Epithelial cell of prostate (primary cell): ENCODE measurements at regions not wholly inside any gene's neighbourhood (a gene's known extent, or its start where the extent isn't known, plus 50 kb on each side); places are given as distances from the start of the nearest gene placed in this dataset.

Experiments used
- DNase-seq: peaks from one replicate; pipeline ENCODE4 v3.0.0-alpha.2; 2011; ENCODE audit warnings: low read depth, low spot score
- H3K27ac ChIP-seq: fragments of 450-650 bp; 2 replicates; pipeline ENCODE4 v1.5.1; 2017; ENCODE audit warnings: mild to moderate bottlenecking

DNA sequence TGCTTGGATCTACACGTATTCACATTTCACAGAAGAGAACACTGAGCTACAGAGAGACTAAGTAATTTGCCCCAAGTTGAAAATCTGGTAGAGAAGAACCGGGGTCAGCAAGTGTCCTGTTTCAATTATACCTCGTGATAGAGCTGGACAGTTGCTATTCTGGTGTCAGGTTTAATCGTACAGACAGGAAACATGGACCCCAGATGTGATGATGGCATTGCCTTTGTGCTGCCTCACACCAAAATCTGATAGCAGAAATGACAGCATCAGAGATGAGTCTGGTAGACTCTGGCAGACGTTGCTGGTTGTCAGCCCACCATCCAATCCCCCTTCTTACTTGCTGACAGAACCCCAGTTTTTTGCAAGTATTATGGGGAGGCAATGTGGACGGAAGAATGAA lies 112.1 kb upstream of the FOXF1 start:
- H3K27ac ChIP-seq: no peak overlapping the region
- no peak for DNase-seq

DNA sequence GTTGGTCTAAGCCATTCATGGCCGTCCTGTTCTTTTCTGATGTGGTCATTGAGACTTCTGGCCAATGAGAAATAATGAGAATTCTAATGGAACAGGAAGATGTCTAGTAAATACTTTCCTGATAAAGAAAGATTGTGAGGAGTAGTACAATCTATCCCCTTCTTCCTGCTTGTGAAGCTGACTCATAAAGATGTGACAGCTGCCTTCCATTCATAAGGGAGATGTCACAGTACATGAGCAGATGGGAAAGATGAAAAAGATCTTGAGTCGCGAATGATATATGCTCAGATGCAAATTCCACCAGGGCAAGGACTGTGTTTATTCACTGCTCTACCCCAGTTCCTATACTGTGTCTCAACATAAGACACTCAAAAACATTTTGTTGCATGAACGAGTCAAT lies 111.7 kb upstream of the FOXF1 start:
- DNase-seq: no peak
- H3K27ac ChIP-seq: no peak overlapping the region

DNA sequence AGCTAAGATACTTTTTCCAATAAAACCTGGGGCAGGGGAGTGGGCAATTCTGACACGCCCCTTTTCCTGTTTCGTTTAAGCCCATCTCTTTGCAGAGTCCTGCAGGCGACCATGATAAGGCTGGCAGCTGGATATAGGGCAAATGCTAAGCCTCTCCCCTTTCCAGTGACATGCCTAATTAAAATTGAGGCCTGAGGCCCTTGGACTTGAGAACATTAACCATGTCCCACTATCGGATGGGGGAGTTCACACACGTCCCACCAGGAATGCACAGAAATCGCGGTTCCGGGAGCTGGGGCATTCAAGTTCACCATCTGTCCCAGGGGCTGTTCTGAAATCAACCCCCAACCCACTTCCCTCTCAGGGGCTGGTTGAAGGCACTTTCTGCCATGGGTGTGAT lies 109.2 kb upstream of the FOXF1 start:
- DNase-seq: no peak
- H3K27ac ChIP-seq: no peak overlapping the region

DNA sequence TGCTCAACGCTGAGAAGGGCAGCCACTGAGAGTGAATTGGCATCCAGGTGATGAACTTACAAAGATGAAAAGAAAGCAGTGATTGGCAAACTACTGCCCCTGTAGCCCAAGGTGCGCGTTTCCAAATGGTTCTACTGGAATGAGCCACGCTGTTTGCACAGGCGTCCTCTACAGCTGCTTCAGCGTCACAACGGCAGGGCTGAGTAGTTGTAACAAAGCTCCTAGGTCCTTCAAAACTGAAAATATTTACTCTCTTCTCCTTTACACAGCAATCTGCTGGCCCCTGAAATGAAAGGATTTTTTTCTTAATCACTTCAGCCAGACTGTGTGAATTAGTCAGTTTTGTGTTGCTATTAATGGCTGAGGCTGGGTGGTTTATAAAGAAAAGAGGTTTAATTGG lies 107.2 kb upstream of the FOXF1 start:
- DNase-seq: no peak
- no peak overlapping the region for H3K27ac ChIP-seq

DNA sequence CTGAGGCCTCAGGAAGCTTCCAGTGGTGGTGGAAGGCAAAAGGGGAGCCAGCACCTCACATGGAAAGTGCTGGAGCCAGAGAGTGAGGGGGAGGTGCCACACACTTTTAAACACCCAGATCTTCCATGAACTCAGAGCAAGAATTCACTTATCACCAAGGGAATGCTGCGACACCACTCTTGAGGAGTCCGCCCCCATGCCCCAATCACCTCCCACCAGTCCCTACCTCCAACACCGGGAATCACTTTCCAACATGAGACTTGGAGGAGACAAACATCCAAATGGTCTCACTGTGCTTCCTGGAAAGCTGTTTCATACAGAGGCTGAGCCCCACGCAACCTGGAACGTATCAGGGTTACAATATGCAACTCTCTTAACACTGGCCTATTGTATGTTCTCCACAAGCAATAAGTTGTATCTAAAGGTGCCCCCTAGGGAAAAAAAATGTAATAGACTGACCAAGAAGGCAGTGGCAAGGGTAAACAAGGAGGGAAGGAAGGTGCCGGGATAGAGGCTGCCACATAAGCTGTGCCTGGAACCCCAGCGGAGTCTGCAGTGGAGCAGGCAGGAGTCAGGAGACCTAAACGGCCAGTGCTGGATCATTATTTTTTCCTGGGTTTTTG lies 106.7 kb upstream of the FOXF1 start:
- H3K27ac ChIP-seq: no peak overlapping the region
- DNase-seq: no peak

DNA sequence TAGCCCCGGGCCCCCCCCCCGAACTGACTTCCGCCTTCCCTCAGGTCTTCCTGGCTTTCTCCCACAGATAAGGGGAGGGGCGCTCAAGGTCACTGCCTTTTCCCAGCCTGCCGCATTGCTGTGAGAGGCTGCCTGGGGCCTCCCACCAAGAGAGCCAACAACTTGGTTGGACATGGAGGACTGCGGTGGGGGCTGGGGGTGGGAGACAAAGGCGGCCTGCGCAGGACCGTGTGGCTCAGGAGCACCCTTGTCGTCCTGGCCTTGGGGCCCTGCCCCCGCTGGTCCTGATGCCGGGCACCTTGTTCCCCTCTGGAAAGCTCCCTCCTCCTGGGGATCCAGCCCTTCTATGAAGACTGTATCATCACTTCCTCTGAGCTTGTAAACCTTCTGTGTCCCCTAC lies 105.6 kb upstream of the FOXF1 start:
- no peak for DNase-seq
- H3K27ac ChIP-seq: no peak overlapping the region

DNA sequence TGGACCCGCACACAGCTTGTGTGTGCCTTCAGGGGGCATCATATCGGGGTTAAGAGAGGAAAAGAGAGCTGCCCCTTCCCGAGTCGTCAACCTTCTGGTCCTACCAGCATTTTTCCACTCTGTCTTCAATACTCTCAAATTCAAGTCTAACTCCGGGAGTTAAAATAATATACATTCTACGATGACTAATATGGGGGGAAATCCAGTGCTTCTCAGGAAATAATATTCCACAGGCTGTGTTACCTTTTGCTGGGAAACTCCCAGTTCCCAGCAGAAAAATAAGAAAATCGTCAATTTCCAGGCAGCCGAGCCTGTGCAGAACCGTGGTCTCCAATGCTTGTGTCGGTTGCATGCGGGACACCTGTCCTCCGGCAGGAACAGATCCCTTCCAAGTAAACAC lies 105.0 kb upstream of the FOXF1 start:
- no peak overlapping the region for H3K27ac ChIP-seq
- no peak for DNase-seq

DNA sequence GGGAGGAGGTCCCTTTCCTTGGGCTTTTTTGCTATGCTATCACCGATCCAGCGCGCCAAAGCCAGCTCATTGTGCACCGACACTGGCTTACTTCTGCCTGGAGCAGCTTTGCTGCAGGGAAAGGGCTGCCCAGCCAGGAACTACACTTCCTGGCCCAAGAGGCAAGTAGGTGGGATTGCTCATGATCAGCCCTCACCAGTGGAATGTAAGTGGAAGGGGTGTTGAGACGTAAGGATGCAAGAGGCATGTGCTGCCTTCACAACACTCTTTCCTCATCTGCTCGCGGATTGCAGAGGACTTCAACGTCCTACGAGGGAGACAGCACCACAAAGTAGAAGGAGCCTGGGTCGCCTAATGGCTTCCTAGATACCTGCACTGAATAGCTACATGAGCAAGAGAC lies 104.3 kb upstream of the FOXF1 start:
- DNase-seq: no peak
- H3K27ac ChIP-seq: no peak overlapping the region

DNA sequence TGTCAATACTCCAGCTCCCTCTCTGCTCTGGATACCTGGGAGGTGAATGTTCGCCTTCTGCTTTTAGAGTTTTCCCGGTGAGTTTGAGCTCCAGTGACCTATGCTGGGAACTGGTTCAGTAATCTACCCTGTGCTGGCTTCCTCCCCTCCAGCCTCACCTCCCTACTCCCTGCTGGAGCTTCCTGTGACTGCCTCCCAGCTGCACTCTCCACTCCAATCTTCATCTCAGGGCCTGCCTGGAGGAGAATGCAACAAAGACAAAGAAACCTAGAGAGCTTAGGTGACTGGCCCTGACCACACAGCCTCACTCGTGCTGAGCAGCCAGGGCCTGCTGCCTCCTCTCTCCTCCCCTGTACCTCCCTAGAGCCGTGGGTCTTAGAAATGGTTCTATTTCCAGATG lies 101.6 kb upstream of the FOXF1 start:
- no peak overlapping the region for H3K27ac ChIP-seq
- DNase-seq: no peak

DNA sequence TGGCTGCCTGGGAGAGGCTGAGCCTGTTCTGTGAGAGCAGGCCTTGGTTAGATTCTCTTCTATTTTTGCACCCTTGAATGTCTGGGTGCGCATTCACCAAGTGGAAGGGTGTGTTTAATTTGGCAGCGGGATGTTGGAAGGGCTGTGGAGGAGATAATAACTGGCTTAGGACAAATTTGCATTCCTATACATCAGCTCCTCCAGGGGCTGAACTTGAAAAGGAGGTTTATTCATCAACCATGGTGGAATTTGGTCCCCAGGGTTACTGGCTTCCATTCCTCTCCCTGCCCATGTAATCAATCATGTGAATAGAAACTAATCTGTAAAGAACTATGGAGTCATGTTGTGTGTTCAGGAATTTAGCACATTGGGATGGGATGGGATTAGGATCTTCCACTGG lies 100.2 kb upstream of the FOXF1 start:
- DNase-seq: no peak
- no peak overlapping the region for H3K27ac ChIP-seq

DNA sequence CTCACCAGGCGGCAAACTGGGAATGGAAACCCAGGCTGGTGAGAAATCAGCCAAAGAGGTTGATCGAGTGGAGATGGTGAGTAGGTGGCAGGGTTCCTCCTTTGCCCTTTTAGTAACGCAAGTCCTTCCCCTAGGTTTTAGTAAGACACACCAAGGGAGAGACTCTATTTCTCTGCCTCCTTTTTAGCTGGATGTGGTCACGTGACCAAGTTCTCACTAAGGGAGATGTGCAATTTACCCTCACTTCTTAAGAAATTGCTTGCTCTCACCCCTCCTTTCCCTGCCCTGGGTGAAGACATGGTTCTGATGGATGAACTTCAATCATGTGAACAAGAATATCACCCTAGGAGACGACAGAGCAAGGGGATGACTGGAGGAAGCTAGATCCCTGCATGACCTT lies 99.8 kb upstream of the FOXF1 start:
- no peak overlapping the region for H3K27ac ChIP-seq

DNA sequence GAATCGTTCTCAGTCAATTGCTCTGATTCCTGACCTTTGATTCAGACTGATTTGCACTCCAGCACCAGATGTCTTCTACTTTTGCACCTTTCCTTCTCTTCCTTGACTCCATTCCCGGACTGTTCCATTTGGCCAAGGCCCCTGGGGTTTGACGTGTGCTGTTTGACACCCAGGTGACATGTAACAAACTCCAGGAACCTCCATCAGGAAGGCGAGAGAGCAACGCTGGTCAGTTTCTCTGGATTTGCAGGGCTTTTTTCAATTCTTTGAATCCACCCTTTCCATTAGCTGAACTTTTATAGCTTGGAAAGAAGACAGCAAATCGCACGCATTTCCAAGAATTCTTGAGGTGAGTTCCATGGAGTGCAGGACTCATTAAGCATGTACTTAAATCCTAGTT lies 98.4 kb upstream of the FOXF1 start:
- H3K27ac ChIP-seq: no peak overlapping the region
- no peak for DNase-seq

More for the DNA sequence above, 99.8 kb upstream of the FOXF1 start:
- no peak for DNase-seq

DNA sequence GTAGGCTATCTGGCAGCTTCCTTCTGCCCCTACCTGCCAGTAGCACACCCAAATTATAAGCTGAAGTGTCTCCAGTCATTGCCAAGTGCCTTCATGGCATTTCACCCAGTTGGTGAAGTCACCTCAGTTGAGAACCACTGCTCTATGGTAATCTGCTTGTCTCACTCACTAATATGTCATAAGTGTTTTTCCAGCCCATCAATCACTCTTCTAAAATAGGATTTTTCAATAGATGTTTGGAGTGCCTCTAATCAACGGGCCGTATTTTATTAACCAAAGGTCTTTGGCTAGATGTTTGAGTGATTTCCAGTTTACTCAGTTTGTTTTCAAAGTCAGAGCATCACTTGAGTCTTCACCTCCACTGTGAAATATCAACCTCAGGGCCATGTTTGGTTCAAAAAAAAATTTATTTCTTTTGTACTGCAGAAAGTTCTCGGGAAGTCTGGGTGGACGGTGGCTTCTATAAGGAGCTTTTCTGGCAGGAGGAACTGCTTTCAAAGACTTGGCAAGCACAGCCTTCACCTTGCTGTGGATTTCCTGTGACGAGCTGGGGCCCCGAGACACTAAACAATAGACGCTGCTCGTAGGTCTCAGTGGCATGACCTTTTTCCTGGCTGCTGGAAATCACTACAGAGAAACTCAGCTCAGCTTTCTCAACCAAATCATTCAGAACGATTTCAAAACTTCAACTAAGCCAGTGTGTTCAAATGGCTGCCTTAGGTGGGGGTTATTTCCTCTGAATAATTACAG lies 95.2 kb upstream of the FOXF1 start:
- no peak overlapping the region for H3K27ac ChIP-seq
- DNase-seq: no peak

DNA sequence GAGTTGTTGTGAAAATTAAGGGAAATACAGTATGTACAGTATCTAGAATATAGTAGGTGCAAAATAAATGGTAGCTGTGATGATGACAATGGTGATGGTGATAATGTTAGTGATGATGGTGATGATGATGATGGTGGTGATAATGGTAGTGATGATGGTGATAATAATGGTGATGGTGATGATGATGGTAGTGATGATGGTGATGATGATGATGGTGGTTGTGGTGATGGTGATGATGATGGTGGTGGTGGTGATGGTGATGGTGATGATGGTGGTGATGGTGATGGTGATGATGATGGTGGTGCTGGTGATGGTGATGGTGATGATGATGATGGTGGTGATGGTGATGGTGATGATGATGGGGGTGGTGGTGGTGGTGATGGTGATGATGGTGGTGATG lies 91.3 kb upstream of the FOXF1 start:
- DNase-seq: no peak
- no peak overlapping the region for H3K27ac ChIP-seq

DNA sequence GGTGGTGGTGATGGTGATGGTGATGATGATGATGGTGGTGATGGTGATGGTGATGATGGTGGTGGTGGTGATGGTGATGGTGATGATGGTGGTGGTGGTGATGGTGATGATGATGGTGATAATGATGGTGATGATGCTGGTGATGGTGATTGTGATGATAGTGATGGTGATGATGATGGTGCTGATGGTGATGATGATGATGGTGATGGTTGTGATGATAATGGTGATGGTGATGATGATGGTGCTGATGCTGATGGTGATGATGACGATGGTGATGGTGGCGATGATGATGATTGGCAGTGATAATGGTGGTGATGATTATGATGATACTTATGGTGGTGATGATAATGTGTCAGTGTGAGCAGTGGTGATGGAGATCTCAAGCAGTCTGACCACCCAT lies 90.8 kb upstream of the FOXF1 start:
- DNase-seq: no peak
- H3K27ac ChIP-seq: no peak overlapping the region

DNA sequence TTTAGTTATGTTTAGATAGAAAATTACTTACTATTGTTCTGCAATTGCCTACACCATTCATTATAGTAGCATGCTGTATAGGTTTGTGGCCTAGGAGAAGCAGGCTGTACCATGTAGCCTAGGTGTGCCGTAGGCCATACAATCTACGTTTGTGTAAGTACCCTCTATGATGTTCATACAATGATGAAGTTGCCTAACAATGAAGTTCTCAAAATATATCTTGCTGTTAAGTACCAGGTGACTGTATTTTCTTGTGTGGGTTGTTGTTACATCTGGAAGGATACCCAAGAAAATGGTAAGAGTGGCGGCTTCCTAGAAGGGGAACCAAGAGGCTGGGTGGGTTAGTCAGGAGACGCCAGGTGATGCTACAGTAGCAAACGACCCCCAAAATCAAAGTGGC lies 88.3 kb upstream of the FOXF1 start:
- no peak overlapping the region for H3K27ac ChIP-seq
- no peak for DNase-seq

DNA sequence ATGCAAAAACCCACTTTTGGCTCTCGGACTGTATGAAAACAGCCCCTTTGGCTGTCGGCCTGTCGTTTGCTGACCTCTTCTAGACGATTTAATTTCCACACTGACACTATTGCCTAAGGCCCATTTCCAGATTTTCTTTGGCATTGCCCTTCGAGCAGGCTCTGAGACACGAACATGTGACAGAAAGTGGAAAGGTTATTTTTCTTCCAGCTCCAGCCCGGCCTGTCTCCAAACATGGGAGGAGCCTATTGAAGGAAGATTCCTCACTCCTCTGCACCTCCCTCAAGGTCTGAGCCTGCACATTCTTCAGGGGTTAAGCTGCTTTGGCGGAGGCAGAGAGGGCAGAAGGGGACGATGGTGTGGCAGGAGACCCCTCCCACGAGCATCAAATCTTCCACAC lies 85.9 kb upstream of the FOXF1 start:
- no peak for DNase-seq
- no peak overlapping the region for H3K27ac ChIP-seq

DNA sequence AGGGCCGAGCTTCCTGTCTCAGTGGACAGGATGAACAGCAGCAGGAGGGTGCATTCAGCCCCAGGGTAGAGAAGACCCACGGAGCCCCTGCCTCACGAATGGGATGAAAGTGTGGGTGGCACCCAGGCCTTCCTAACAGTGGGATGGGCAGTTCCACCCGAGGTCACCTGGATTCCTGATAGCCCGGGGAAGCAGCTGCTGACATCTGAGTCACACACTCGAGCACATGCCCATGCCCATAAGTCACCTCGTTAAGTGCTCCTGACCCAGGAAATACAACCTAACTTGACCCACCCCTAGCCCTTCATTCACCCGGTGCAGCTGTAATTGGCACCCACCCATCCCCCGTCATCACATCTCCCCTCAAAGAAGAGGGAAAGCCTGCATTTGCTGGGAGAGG lies 85.3 kb upstream of the FOXF1 start:
- H3K27ac ChIP-seq: no peak overlapping the region
- no peak for DNase-seq

DNA sequence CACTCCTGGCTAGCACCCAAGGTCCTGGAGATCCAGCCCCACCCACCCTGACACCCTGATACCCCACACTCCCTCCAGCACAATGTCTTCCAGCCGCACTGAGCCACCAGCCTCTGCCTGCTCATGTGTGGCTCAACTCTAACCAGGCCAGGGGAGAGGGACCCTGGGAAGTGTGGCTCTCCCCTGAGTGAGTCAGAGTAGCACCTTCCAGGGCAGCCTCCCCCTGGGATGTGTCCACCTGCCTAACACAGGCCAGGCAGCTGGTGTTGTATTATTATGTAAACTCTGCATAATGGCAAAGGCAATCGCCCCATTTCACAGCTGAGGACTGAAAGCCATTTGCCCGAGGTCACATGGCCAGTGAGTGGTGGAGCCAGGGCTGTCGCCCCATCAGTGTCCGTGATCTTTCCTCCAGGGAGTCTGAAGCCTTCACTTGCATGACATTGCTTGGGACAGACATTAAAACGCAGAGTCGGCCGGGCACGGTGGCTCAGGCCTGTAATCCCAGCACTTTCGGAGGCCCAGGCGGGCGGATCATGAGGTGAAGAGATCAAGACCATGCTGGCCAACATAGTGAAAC lies 84.2 kb upstream of the FOXF1 start:
- DNase-seq: no peak
- H3K27ac ChIP-seq: no peak overlapping the region

DNA sequence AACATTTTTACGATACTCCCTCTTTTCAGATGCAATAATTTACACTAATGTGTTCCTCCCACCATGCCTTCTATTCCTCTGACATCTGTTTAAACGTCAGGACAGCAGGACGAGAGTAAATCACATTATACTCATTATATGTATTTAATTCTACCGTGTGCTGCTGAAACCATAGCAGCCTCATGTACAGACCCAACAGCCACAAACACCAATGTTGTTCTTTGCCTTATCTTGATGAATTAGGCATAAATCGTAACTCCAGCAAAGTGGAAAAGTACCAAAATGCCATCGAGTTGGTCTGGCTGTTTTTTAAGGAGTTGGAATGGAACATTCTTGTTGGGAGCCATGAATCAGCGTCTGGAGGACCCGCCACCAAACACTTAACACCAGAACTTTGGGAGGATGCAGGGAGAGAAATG lies 82.9 kb upstream of the FOXF1 start:
- H3K27ac ChIP-seq: no peak overlapping the region
- DNase-seq: no peak

DNA sequence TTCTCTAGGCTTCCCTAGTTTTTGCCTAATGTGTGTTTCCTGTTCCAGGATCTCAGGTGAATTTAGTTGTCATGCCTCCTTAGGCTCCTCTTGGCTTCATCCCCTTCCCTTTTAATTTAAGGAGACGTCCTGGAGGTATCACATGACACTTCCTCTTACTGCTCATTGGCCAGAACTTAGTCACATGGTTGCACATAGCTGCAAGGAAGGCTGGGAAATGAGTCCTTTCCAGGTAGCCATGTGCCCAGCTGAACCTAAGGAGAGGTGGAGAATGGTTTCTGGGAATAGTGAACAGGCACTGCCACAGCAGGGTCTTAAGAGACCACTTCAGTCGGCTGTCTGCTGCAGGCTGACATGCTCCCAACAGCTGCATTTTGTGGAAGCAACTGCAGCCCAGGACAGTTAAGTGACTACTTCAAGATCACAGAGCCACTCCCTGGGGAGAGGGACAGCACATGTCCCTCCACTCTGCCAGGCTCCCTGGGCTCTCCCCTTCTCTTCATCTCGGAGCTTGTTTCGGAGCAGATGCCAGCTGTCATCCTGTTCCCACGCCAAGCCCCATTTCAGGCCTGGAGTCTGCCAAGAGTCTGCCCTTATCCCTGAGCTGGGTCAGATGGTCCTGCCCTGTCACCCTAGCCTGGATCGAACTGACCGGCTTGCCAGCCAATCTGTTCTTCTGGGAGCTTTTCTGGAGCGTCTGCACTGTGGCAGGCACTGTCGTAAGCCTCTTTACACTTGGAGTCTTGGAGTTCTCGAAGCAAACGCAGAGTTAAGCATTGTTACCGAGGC lies 81.4 kb upstream of the FOXF1 start:
- no peak for DNase-seq
- H3K27ac ChIP-seq: no peak overlapping the region
